ENCODE measurements at regions not wholly inside any gene's neighbourhood (a gene's known extent, or its start where the extent isn't known, plus 50 kb on each side); places are given as distances from the start of the nearest gene placed in this dataset.

DNA sequence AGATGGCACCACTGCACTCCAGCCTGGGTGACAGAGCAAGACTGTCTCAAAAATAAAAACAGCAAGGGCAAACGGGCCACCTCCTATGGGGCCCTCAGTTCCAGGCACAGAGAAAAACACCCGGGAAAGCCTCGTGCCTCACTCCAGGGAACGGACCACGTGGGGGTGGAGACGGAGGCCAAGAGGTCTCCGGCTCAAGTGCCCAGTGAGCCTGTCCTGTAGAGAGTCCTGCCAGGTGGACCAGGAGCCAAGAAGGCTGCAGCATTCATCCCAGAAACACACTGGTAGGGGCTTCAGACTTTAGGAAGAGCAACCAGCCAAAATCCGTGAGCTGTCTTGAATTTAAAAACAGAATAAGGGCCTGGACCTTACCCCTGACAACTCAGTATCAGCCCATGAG lies 63.8 kb downstream of the C5orf15 start:
- no peak for TF ChIP-seq EZH2 (IDR thresholded peaks at IDR 0.05; ENCODE audit: borderline replicate concordance, low read length)
- TF ChIP-seq, protein P1, sequence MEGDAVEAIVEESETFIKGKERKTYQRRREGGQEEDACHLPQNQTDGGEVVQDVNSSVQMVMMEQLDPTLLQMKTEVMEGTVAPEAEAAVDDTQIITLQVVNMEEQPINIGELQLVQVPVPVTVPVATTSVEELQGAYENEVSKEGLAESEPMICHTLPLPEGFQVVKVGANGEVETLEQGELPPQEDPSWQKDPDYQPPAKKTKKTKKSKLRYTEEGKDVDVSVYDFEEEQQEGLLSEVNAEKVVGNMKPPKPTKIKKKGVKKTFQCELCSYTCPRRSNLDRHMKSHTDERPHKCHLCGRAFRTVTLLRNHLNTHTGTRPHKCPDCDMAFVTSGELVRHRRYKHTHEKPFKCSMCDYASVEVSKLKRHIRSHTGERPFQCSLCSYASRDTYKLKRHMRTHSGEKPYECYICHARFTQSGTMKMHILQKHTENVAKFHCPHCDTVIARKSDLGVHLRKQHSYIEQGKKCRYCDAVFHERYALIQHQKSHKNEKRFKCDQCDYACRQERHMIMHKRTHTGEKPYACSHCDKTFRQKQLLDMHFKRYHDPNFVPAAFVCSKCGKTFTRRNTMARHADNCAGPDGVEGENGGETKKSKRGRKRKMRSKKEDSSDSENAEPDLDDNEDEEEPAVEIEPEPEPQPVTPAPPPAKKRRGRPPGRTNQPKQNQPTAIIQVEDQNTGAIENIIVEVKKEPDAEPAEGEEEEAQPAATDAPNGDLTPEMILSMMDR (IDR thresholded peaks at IDR 0.05; ENCODE audit: low read length) = no peak

Measured in OCI-LY1 (cell line).